GM12875 (cell line): ENCODE measurements at regions not wholly inside any gene's neighbourhood (a gene's known extent, or its start where the extent isn't known, plus 50 kb on each side); places are given as distances from the start of the nearest gene placed in this dataset.
A peak's percentile ranks its signal among the peaks of the same experiment; 100 is the strongest.
"Not testable (repeated sequence)": the region's sequence is repeated elsewhere in the genome, so short reads cannot be mapped to it uniquely, and the experiment has no call there.

ENCODE experiments used
- H3K4me3 ChIP-seq: one replicate; pipeline ENCODE4 v1.5.1; 2011; ENCODE audit warnings: low read depth, low read length, control low read depth
- TF ChIP-seq, protein P1 (sequence below): IDR thresholded peaks from 2 replicates; pipeline ENCODE4 v1.5.1; 2011; ENCODE audit warnings: low read depth, mild to moderate bottlenecking, control low read depth, inconsistent platforms, low read length, moderate library complexity, borderline replicate concordance; ENCODE audit not compliant: insufficient read depth

DNA sequence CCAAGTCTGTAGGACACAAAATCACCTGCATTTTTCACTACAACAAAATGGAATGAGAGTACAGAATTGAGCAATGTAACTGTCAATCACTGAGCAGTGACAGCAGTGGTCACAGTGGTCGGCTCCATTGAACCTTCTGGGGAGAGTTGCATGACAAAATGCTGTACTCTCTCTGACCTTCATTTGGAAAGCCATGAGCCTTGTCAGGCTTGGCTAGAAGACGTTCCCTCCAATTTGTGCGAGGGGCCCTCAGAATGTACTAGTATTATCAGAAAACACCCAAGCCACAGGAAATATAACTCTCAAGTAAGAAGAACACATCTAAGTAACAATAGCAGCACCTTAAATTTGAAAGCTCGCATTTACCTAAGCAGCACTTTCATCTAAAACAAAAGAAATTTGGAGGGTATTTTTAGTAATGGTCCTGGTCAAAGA is 425.6 kb upstream of the MEF2C start:
- TF ChIP-seq, protein P1, sequence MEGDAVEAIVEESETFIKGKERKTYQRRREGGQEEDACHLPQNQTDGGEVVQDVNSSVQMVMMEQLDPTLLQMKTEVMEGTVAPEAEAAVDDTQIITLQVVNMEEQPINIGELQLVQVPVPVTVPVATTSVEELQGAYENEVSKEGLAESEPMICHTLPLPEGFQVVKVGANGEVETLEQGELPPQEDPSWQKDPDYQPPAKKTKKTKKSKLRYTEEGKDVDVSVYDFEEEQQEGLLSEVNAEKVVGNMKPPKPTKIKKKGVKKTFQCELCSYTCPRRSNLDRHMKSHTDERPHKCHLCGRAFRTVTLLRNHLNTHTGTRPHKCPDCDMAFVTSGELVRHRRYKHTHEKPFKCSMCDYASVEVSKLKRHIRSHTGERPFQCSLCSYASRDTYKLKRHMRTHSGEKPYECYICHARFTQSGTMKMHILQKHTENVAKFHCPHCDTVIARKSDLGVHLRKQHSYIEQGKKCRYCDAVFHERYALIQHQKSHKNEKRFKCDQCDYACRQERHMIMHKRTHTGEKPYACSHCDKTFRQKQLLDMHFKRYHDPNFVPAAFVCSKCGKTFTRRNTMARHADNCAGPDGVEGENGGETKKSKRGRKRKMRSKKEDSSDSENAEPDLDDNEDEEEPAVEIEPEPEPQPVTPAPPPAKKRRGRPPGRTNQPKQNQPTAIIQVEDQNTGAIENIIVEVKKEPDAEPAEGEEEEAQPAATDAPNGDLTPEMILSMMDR, result no peak
- no peak overlapping the region for H3K4me3 ChIP-seq

DNA sequence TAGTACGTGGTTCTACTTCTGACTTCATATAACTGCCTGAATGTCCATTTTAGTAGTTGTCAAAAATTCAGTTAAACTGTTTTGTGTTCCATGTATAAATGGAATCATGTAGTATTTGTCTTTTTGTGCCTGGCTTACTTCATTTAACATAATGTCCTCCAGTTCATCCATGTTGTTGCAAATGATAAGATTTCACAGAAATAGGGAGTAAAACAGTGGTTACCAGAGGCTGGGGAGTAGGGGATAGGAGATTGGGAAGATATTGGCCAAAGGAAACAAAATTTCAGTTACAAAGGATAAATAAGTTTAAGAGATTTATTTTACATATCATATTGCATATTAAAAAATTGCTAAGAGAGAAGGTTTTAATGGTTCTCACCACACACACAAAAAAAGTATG is 425.0 kb upstream of the MEF2C start:
- TF ChIP-seq, protein P1, result no peak
- H3K4me3 ChIP-seq, result no peak overlapping the region

DNA sequence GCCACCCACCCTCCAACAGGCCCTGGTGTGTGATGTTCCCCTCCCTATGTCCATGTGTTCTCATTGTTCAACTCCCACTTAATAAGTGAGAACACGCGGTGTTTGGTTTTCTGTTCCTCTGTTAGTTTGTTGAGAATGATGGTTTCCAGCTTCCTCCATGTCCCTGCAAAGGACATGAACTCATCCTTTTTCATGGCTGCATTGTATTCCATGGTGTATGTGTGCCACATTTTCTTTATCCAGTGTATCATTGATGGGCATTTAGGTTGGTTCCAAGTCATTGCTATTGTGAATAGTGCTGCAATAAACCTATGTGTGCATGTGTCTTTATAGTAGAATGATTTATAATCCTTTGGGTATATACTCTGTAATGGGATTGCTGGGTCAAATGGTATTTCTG is 424.2 kb upstream of the MEF2C start:
- not testable (repeated sequence) for H3K4me3 ChIP-seq

DNA sequence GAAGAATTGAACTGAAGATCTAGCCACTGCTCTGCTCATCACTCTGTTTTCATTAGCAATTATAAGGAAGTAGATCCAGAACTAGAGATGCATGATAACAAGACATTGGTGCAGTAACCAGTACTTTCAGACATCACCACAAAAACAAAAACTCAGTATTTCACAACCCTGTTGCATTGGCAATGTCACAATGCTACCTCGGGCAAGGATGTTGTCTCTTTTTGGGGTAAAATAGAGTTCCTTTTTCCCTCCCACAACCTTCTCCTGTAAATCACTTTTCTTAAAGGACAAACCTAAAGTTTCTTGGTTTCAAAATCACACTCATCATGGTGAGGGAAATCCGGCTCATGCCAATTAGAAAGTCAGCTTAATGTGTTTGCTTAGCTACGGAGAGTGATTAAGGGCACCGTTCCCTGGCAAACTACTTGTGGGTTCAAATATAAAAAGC is 420.1 kb upstream of the MEF2C start:
- TF ChIP-seq, protein P1, result no peak
- H3K4me3 ChIP-seq, result peak overlapping the region; percentile 15

DNA sequence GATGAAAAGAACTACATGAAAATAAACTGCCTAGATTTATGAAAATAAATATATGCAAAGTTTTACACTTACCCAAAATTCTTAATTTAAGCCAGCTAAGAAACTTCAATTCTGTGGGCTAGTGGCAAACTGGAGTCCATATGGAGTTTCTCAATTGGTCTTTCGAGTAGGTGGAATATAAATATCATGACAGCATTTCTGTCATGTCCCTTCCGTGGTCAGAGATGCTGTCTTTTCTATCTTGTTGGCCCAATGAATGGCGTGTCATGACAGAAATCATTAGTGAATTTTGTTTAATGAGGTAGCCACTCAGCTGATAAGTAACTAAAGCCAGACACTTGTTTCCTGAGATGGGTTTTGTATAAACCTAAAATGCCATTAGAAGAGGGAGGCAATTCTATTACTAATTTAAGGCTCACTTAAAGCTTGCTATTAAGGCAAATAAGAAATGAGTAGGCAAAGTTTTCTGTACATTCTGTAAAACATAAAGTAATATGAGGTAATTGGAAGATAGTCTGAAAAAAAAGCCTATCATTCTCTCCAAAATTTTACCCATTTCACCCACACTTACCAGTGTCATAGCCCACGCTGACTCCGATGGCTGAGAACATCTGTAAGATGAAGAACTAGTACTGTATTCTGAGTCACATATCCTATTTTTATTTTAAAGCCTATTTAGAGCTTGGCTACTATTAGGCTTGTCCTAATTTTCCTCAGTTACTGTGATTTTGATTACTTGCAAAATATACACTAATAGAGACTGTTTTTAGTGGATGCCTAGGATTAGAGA is 419.3 kb upstream of the MEF2C start:
- peak overlapping the region; percentile 24 for H3K4me3 ChIP-seq
- TF ChIP-seq, protein P1, result no peak

DNA sequence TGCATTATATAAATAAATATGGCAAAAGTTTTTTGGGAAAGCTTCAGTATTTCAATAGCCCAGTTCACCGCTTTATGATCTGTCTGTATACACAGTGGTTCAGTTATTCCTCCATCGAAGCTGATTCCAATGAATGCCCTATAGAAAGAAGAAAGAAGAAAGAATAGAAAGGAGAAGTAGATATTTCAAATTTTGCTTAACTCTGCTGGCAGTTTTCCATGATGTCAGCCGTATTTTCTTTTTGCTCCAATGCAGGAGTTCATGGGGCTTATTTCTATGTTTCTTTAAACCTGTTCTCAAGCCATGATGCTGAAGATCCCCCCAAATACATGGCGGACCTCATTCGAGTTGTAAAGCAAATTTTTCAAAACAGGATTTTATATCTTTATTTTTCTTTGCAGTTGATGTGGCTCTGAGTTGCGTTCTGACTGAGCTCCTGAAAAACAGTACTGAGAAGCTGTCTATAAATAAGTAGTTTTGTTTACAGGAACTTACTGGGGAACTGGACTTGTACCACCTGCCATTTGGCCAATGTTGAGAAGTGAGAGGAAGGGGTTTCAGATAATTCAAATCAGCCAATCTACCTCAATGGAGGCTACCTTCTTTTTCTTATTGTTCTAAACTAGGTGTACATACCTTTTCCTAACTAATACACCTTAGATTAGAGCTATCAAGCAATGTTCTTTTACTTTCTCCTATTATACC is 418.5 kb upstream of the MEF2C start:
- TF ChIP-seq, protein P1, result no peak

DNA sequence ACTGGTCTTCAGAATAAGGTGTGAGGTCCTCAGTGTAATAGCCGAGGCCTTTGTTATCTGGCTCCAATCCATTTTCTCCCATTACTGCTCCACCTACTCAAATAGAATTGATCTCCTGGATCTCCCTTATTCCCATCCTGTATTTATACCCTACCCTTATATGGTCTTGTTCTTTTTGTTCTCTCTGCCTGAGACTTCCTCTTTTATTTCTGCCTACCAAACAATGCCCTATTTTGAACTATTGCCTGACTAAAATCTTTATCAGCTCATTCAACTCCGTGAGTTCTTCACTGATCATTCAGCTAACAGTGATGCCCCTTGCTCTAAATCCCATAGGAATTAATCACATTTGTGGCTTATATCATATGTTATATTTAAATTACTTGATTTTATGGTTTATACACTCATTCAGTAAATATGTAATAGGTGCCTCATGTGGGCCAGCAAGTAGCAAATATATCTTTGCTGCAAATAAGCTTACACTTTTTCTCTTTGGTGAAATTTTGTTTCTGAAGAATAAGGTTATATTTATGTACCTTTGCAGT is 417.5 kb upstream of the MEF2C start:
- TF ChIP-seq, protein P1, result no peak
- no peak overlapping the region for H3K4me3 ChIP-seq

More for the DNA sequence above, 418.5 kb upstream of the MEF2C start:
- peak overlapping the region; percentile 14 for H3K4me3 ChIP-seq
